ENCODE measurements at regions not wholly inside any gene's neighbourhood (a gene's known extent, or its start where the extent isn't known, plus 50 kb on each side); places are given as distances from the start of the nearest gene placed in this dataset.
"Not testable (repeated sequence)": the region's sequence is repeated elsewhere in the genome, so short reads cannot be mapped to it uniquely, and the experiment has no call there.

GRCh38 chr4:141463678-141464077 lies 172.7 kb upstream of the IL15 start:
- CTCF ChIA-PET: no interaction called here
- DNase-seq (no peak), ATAC-seq (no peak)
- Mint-ChIP-seq H3K4me1 (no peaks in the 10 kb centered on the region), H3K27me3 (no peaks in the 10 kb centered on the region), H3K4me3 (no peak overlapping the region), H3K27ac (no peak overlapping the region), H3K9me3 (ENCODE audit: low read depth) (peaks cover 2% of the 10 kb centered on the region), H3K36me3 (no peaks in the 10 kb centered on the region)

- Mint-ChIP-seq H3K27me3 (no peaks in the 10 kb centered on the region), H3K27ac (no peak overlapping the region), H3K36me3 (no peaks in the 10 kb centered on the region), H3K9me3 (ENCODE audit: low read depth) (peaks cover 2% of the 10 kb centered on the region), H3K4me1 (no peaks in the 10 kb centered on the region), H3K4me3 (no peak overlapping the region)
- ATAC-seq: no peak
- DNase-seq: no peak
- CTCF ChIA-PET: no interaction called here
Measured at GRCh38 chr4:141464366-141464765, 172.0 kb upstream of the IL15 start.

- Mint-ChIP-seq H3K36me3 (no peaks in the 10 kb centered on the region), H3K4me1 (no peaks in the 10 kb centered on the region), H3K4me3 (no peak overlapping the region), H3K9me3 (ENCODE audit: low read depth) (peaks cover 2% of the 10 kb centered on the region), H3K27me3 (no peaks in the 10 kb centered on the region), H3K27ac (no peak overlapping the region)
- ATAC-seq (no peak), DNase-seq (no peak)
- CTCF ChIA-PET: no interaction called here
Measured at GRCh38 chr4:141465171-141465570, 171.2 kb upstream of the IL15 start.

GRCh38 chr4:141467225-141467624 lies 169.2 kb upstream of the IL15 start:
- CTCF ChIA-PET: no interaction called here
- ATAC-seq (no peak), DNase-seq (no peak)
- Mint-ChIP-seq H3K4me1 (no peaks in the 10 kb centered on the region), H3K27me3 (no peaks in the 10 kb centered on the region), H3K27ac (no peak overlapping the region), H3K36me3 (no peaks in the 10 kb centered on the region), H3K9me3 (ENCODE audit: low read depth) (peaks cover 1% of the 10 kb centered on the region), H3K4me3 (no peak overlapping the region)

- Mint-ChIP-seq H3K4me1 (no peaks in the 10 kb centered on the region), H3K36me3 (no peaks in the 10 kb centered on the region), H3K27ac (no peak overlapping the region), H3K9me3 (ENCODE audit: low read depth) (peaks cover 2% of the 10 kb centered on the region), H3K27me3 (no peaks in the 10 kb centered on the region), H3K4me3 (no peak overlapping the region)
- DNase-seq: no peak
- CTCF ChIA-PET: no interaction called here
- no peak for ATAC-seq
Measured at GRCh38 chr4:141469392-141469791, 167.0 kb upstream of the IL15 start.

- H3K4me3 Mint-ChIP-seq: no peak overlapping the region
- H3K9me3 Mint-ChIP-seq (ENCODE audit: low read depth): peaks cover 2% of the 10 kb centered on the region
- DNase-seq (no peak), ATAC-seq (no peak)
- H3K4me1 Mint-ChIP-seq: no peaks in the 10 kb centered on the region
- CTCF ChIA-PET: no interaction called here
- no peaks in the 10 kb centered on the region for H3K36me3 Mint-ChIP-seq
- no peak overlapping the region for H3K27ac Mint-ChIP-seq
- no peaks in the 10 kb centered on the region for H3K27me3 Mint-ChIP-seq
Measured at GRCh38 chr4:141473026-141473540, 163.3 kb upstream of the IL15 start.

- Mint-ChIP-seq H3K36me3 (no peaks in the 10 kb centered on the region), H3K9me3 (ENCODE audit: low read depth) (peaks cover 2% of the 10 kb centered on the region), H3K4me1 (no peaks in the 10 kb centered on the region), H3K27ac (no peak overlapping the region), H3K4me3 (no peak overlapping the region), H3K27me3 (no peaks in the 10 kb centered on the region)
- no peak for DNase-seq
- no peak for ATAC-seq
- CTCF ChIA-PET: no interaction called here
Measured at GRCh38 chr4:141473952-141474351, 162.4 kb upstream of the IL15 start.

- ATAC-seq (no peak), DNase-seq (no peak)
- no peak overlapping the region for H3K4me3 Mint-ChIP-seq
- peaks cover 2% of the 10 kb centered on the region for H3K4me1 Mint-ChIP-seq
- no peak overlapping the region for H3K27ac Mint-ChIP-seq
- H3K9me3 Mint-ChIP-seq (ENCODE audit: low read depth): peaks cover 10% of the 10 kb centered on the region
- H3K36me3 Mint-ChIP-seq: no peaks in the 10 kb centered on the region
- CTCF ChIA-PET: no interaction called here
- H3K27me3 Mint-ChIP-seq: no peaks in the 10 kb centered on the region
Measured at GRCh38 chr4:141480950-141481349, 155.4 kb upstream of the IL15 start.

- H3K4me1 Mint-ChIP-seq, H3K4me3 Mint-ChIP-seq, ATAC-seq, CTCF ChIA-PET, H3K36me3 Mint-ChIP-seq, H3K27me3 Mint-ChIP-seq: not testable (repeated sequence)
- DNase-seq: peak; percentile 48
- H3K9me3 Mint-ChIP-seq (ENCODE audit: low read depth): peaks cover 10% of the 10 kb centered on the region
- peak overlapping the region; percentile 28 for H3K27ac Mint-ChIP-seq
Measured at GRCh38 chr4:141484298-141484697, 152.1 kb upstream of the IL15 start.

GRCh38 chr4:141486375-141486997 lies 149.9 kb upstream of the IL15 start:
- Mint-ChIP-seq H3K27ac (no peak overlapping the region), H3K4me1 (peaks cover 2% of the 10 kb centered on the region)

GRCh38 chr4:141497627-141498026 lies 138.8 kb upstream of the IL15 start:
- DNase-seq (no peak), ATAC-seq (no peak)
- H3K4me3 Mint-ChIP-seq: no peak overlapping the region
- H3K36me3 Mint-ChIP-seq: no peaks in the 10 kb centered on the region
- H3K27ac Mint-ChIP-seq: no peak overlapping the region
- CTCF ChIA-PET: no interaction called here
- H3K9me3 Mint-ChIP-seq (ENCODE audit: low read depth): no peaks in the 10 kb centered on the region
- no peaks in the 10 kb centered on the region for H3K4me1 Mint-ChIP-seq
- H3K27me3 Mint-ChIP-seq: no peaks in the 10 kb centered on the region

More at GRCh38 chr4:141486375-141486997, 149.9 kb upstream of the IL15 start:
- CTCF ChIA-PET: no interaction called here
- no peak overlapping the region for H3K4me3 Mint-ChIP-seq
- H3K27me3 Mint-ChIP-seq: no peaks in the 10 kb centered on the region
- peaks cover 4% of the 10 kb centered on the region for H3K9me3 Mint-ChIP-seq (ENCODE audit: low read depth)
- ATAC-seq (no peak), DNase-seq (no peak)
- H3K36me3 Mint-ChIP-seq: no peaks in the 10 kb centered on the region

GRCh38 chr4:141499261-141499853 lies 137.0 kb upstream of the IL15 start:
- Mint-ChIP-seq H3K4me1 (no peaks in the 10 kb centered on the region), H3K9me3 (ENCODE audit: low read depth) (no peaks in the 10 kb centered on the region), H3K4me3 (no peak overlapping the region), H3K36me3 (no peaks in the 10 kb centered on the region), H3K27ac (no peak overlapping the region), H3K27me3 (no peaks in the 10 kb centered on the region)
- DNase-seq: no peak
- CTCF ChIA-PET: no interaction called here
- no peak for ATAC-seq

GRCh38 chr4:141501395-141501794 lies 135.0 kb upstream of the IL15 start:
- no peak for ATAC-seq
- no peaks in the 10 kb centered on the region for H3K27me3 Mint-ChIP-seq
- DNase-seq: no peak
- no peaks in the 10 kb centered on the region for H3K4me1 Mint-ChIP-seq
- no peaks in the 10 kb centered on the region for H3K36me3 Mint-ChIP-seq
- no peaks in the 10 kb centered on the region for H3K9me3 Mint-ChIP-seq (ENCODE audit: low read depth)
- no peak overlapping the region for H3K4me3 Mint-ChIP-seq
- CTCF ChIA-PET: no interaction called here
- no peak overlapping the region for H3K27ac Mint-ChIP-seq

- Mint-ChIP-seq H3K36me3 (no peaks in the 10 kb centered on the region), H3K9me3 (ENCODE audit: low read depth) (no peaks in the 10 kb centered on the region), H3K27me3 (no peaks in the 10 kb centered on the region), H3K27ac (no peak overlapping the region), H3K4me3 (no peak overlapping the region), H3K4me1 (no peaks in the 10 kb centered on the region)
- DNase-seq (no peak), ATAC-seq (no peak)
- CTCF ChIA-PET: no interaction called here
Measured at GRCh38 chr4:141501931-141502330, 134.5 kb upstream of the IL15 start.

All from activated CD8-positive, alpha-beta memory T cell treated with anti-CD3 and anti-CD28 coated beads, Interleukin-2, amount 10 ng/mL, durations not matched to agents 7 days and 5 days (primary cell).